ENCODE measurements at regions not wholly inside any gene's neighbourhood (a gene's known extent, or its start where the extent isn't known, plus 50 kb on each side); places are given as distances from the start of the nearest gene placed in this dataset.

- no peak overlapping the region for H3K4me2 ChIP-seq (ENCODE audit: unreplicated experiment)
- H3K9me3 ChIP-seq (ENCODE audit: low read depth) = no peaks in the 10 kb centered on the region
- H3F3A ChIP-seq (ENCODE audit: insufficient read depth) = no peaks in the 10 kb centered on the region
- H3K36me3 ChIP-seq (ENCODE audit: low read depth) = no peaks in the 10 kb centered on the region
- in situ Hi-C loops (cut with MboI) = no loop called here
- WGBS, 2 experiments (ENCODE audit: low coverage in 1 of 2, low lambda C conversion rate in 2 of 2, missing lambda C conversion rate in 2 of 2) = 30 to 36% methylated on average over 2 of the region's 2 CpGs
- no peak for DNase-seq
- no peaks in the 10 kb centered on the region for H3K27me3 ChIP-seq (replicated peaks; ENCODE audit: insufficient read depth)
- no peak overlapping the region for H2AFZ ChIP-seq
- no peak overlapping the region for H3K9ac ChIP-seq
- no peaks in the 10 kb centered on the region for H4K20me1 ChIP-seq (ENCODE audit: insufficient read depth)
- H3K4me3 ChIP-seq = no peak overlapping the region
- no peaks in the 10 kb centered on the region for H3K9me2 ChIP-seq (ENCODE audit: insufficient read depth)
- TF ChIP-seq EZH2 (IDR thresholded peaks at IDR 0.05; ENCODE audit: insufficient read depth, poor library complexity, severe bottlenecking) (no peak), EZH2phosphoT487 (IDR thresholded peaks at IDR 0.05; ENCODE audit: insufficient read depth, low read depth) (no peak)
- H3K27ac ChIP-seq = no peak overlapping the region
- H3K79me2 ChIP-seq (ENCODE audit: insufficient read depth) = no peaks in the 10 kb centered on the region
- H3K4me1 ChIP-seq (ENCODE audit: insufficient read depth) = no peaks in the 10 kb centered on the region
Measured at GRCh38 chr7:67870396-67870795, 873.8 kb downstream of the TYW1 start.

- in situ Hi-C loops (cut with MboI) = no loop called here
- H3K9ac ChIP-seq = no peak overlapping the region
- no peaks in the 10 kb centered on the region for H3K27me3 ChIP-seq (replicated peaks; ENCODE audit: insufficient read depth)
- no peak overlapping the region for H2AFZ ChIP-seq
- H3K36me3 ChIP-seq (ENCODE audit: low read depth) = no peaks in the 10 kb centered on the region
- no peaks in the 10 kb centered on the region for H3K9me3 ChIP-seq (ENCODE audit: low read depth)
- no peak overlapping the region for H3K4me2 ChIP-seq (ENCODE audit: unreplicated experiment)
- WGBS, 2 experiments (ENCODE audit: low coverage in 1 of 2, low lambda C conversion rate in 2 of 2, missing lambda C conversion rate in 2 of 2) = 10 to 12% methylated on average over 4 of the region's 4 CpGs
- DNase-seq = no peak
- H3K4me3 ChIP-seq = no peak overlapping the region
- H3K79me2 ChIP-seq (ENCODE audit: insufficient read depth) = no peaks in the 10 kb centered on the region
- TF ChIP-seq EZH2phosphoT487 (IDR thresholded peaks at IDR 0.05; ENCODE audit: insufficient read depth, low read depth) = no peak
- no peaks in the 10 kb centered on the region for H4K20me1 ChIP-seq (ENCODE audit: insufficient read depth)
- no peaks in the 10 kb centered on the region for H3K9me2 ChIP-seq (ENCODE audit: insufficient read depth)
- H3K27ac ChIP-seq = no peak overlapping the region
- H3F3A ChIP-seq (ENCODE audit: insufficient read depth) = no peaks in the 10 kb centered on the region
- no peaks in the 10 kb centered on the region for H3K4me1 ChIP-seq (ENCODE audit: insufficient read depth)
Measured at GRCh38 chr7:67875558-67875957, 878.9 kb downstream of the TYW1 start.

DNA sequence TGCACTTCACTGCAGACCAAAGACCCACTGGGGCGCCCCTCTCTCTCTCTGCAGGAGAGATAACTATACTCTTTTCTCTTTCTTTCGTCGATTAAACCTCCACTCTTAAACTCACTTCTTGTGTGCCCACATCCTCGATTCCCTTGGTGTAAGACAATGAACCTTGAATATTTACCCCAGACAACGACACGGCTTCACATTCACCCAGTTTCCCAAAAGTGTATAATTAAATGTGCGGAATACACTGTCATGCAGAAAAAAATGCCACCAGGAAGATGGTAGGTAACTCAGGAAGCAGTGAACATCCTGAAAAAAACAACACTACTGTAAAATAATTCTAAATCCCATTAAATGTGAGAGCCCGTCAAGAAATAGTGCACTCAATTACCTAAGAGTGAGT is 882.2 kb downstream of the TYW1 start:
- Histone ChIP-seq H3K27me3 (replicated peaks; ENCODE audit: insufficient read depth) (no peaks in the 10 kb centered on the region), H3K4me2 (ENCODE audit: unreplicated experiment) (no peak overlapping the region), H3F3A (ENCODE audit: insufficient read depth) (no peaks in the 10 kb centered on the region), H3K79me2 (ENCODE audit: insufficient read depth) (no peaks in the 10 kb centered on the region), H4K20me1 (ENCODE audit: insufficient read depth) (no peaks in the 10 kb centered on the region), H3K4me1 (ENCODE audit: insufficient read depth) (no peaks in the 10 kb centered on the region), H3K27ac (no peak overlapping the region), H3K36me3 (ENCODE audit: low read depth) (no peaks in the 10 kb centered on the region), H3K4me3 (no peak overlapping the region), H3K9ac (no peak overlapping the region), H3K9me2 (ENCODE audit: insufficient read depth) (no peaks in the 10 kb centered on the region), H3K9me3 (ENCODE audit: low read depth) (no peaks in the 10 kb centered on the region), H2AFZ (no peak overlapping the region)
- WGBS, 2 experiments (ENCODE audit: low coverage in 1 of 2, low lambda C conversion rate in 2 of 2, missing lambda C conversion rate in 2 of 2) = 45 to 47% methylated on average over 8 of the region's 8 CpGs
- TF ChIP-seq EZH2phosphoT487 (IDR thresholded peaks at IDR 0.05; ENCODE audit: insufficient read depth, low read depth) = no peak
- TF ChIP-seq EZH2 (IDR thresholded peaks at IDR 0.05; ENCODE audit: insufficient read depth, poor library complexity, severe bottlenecking) = no peak
- in situ Hi-C loops (cut with MboI) = no loop called here
- no peak for DNase-seq

DNA sequence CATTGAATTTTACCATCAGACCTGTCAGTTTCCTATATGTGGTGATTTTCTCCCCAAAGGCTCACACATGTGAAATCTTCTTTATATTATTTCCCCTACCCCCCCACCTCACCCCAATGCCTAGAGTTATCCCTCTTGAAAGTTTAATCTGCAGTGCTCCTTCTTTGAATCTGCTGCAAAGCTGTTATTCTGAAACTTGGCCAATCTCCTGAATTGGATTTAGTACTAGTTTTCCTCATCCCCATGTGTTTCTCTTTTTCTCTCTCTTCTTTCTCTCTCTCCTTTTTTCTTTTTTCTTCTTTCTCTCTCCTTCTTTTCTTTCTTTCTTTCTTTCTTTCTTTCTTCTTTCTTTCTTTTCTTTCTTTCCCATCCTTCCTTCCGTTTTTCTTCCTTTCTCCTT is 886.2 kb downstream of the TYW1 start:
- no peaks in the 10 kb centered on the region for H3K36me3 ChIP-seq (ENCODE audit: low read depth)
- H3K27me3 ChIP-seq (replicated peaks; ENCODE audit: insufficient read depth) = no peaks in the 10 kb centered on the region
- no peak for TF ChIP-seq EZH2 (IDR thresholded peaks at IDR 0.05; ENCODE audit: insufficient read depth, poor library complexity, severe bottlenecking)
- TF ChIP-seq EZH2phosphoT487 (IDR thresholded peaks at IDR 0.05; ENCODE audit: insufficient read depth, low read depth) = no peak
- H3K27ac ChIP-seq = no peak overlapping the region
- H3K4me3 ChIP-seq = no peak overlapping the region
- no peak overlapping the region for H2AFZ ChIP-seq
- no peaks in the 10 kb centered on the region for H3K9me3 ChIP-seq (ENCODE audit: low read depth)
- H3K9me2 ChIP-seq (ENCODE audit: insufficient read depth) = no peaks in the 10 kb centered on the region
- no peak overlapping the region for H3K4me2 ChIP-seq (ENCODE audit: unreplicated experiment)
- H3K9ac ChIP-seq = no peak overlapping the region
- DNase-seq = no peak
- H3F3A ChIP-seq (ENCODE audit: insufficient read depth) = no peaks in the 10 kb centered on the region
- in situ Hi-C loops (cut with MboI) = no loop called here
- H3K4me1 ChIP-seq (ENCODE audit: insufficient read depth) = no peaks in the 10 kb centered on the region
- no peaks in the 10 kb centered on the region for H3K79me2 ChIP-seq (ENCODE audit: insufficient read depth)
- H4K20me1 ChIP-seq (ENCODE audit: insufficient read depth) = no peaks in the 10 kb centered on the region
- WGBS, 2 experiments (ENCODE audit: low coverage in 1 of 2, low lambda C conversion rate in 2 of 2, missing lambda C conversion rate in 2 of 2) = 7 to 89% methylated on average over 1 of the region's 1 CpG

DNA sequence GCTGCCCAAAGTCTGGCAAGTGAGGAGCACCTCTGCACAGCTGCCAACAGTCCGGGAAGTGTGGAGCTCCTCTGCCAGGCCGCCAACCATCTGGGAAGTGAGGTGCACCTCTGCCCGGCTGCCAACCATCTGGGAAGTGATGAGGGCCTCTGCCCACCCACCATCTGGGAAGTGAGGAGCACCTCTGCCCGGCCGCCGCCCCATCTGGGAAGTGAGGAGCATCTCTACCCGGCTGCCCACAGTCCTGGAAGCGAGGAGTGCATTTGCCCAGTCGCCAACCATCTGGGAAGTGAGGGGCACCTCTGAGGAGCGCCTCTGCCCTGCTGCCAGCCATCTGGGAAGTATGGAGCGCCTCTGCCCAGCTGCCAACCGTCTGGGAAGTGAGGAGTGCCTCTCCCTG is 893.7 kb downstream of the TYW1 start:
- Histone ChIP-seq H3K4me3 (no peak overlapping the region), H3K9me2 (ENCODE audit: insufficient read depth) (no peaks in the 10 kb centered on the region), H2AFZ (no peak overlapping the region), H3K27ac (no peak overlapping the region), H3K36me3 (ENCODE audit: low read depth) (no peaks in the 10 kb centered on the region), H3F3A (ENCODE audit: insufficient read depth) (no peaks in the 10 kb centered on the region), H3K27me3 (replicated peaks; ENCODE audit: insufficient read depth) (no peaks in the 10 kb centered on the region), H3K79me2 (ENCODE audit: insufficient read depth) (no peaks in the 10 kb centered on the region), H4K20me1 (ENCODE audit: insufficient read depth) (no peaks in the 10 kb centered on the region), H3K4me2 (ENCODE audit: unreplicated experiment) (no peak overlapping the region), H3K4me1 (ENCODE audit: insufficient read depth) (no peaks in the 10 kb centered on the region), H3K9me3 (ENCODE audit: low read depth) (no peaks in the 10 kb centered on the region), H3K9ac (no peak overlapping the region)
- TF ChIP-seq EZH2phosphoT487 (IDR thresholded peaks at IDR 0.05; ENCODE audit: insufficient read depth, low read depth) = no peak
- TF ChIP-seq EZH2 (IDR thresholded peaks at IDR 0.05; ENCODE audit: insufficient read depth, poor library complexity, severe bottlenecking) = no peak
- no peak for DNase-seq
- 28 to 30% methylated on average over 12 of the region's 12 CpGs for WGBS, 2 experiments (ENCODE audit: low coverage in 1 of 2, low lambda C conversion rate in 2 of 2, missing lambda C conversion rate in 2 of 2)
- in situ Hi-C loops (cut with MboI) = no loop called here

All from GM23248 (cell line).